MM.1S (cell line): ENCODE measurements at regions not wholly inside any gene's neighbourhood (a gene's known extent, or its start where the extent isn't known, plus 50 kb on each side); places are given as distances from the start of the nearest gene placed in this dataset.

Source experiments
- DNase-seq: peaks from one replicate; pipeline ENCODE4 v3.0.0-alpha.2; 2015
- H2AFZ ChIP-seq: fragments of 300-600 bp; sonication (generic); 2 replicates; pipeline ENCODE4 v1.6.0; 2016; ENCODE audit warnings: antibody characterized with exemption, low read length
- H3F3A ChIP-seq: fragments of 300-600 bp; sonication (generic); 2 replicates; pipeline ENCODE4 v1.6.1; 2016; ENCODE audit warnings: mild to moderate bottlenecking, antibody characterized with exemption, low read length, moderate library complexity, mixed read lengths; ENCODE audit not compliant: insufficient read depth
- H3K27ac ChIP-seq: fragments of 300-600 bp; sonication (generic); 2 replicates; pipeline ENCODE4 v1.5.1; 2016; ENCODE audit warnings: mild to moderate bottlenecking, low read length
- H3K27me3 ChIP-seq: fragments of 300-600 bp; sonication (generic); replicated peaks from 2 replicates; pipeline ENCODE4 v1.6.0; 2016; ENCODE audit warnings: low read length; ENCODE audit not compliant: insufficient read depth
- H3K36me3 ChIP-seq: fragments of 300-600 bp; sonication (generic); replicated peaks from 2 replicates; pipeline ENCODE4 v1.6.1; 2016; ENCODE audit warnings: mild to moderate bottlenecking, low read length, mixed read lengths; ENCODE audit not compliant: insufficient read depth
- H3K4me1 ChIP-seq: fragments of 300-600 bp; sonication (generic); 2 replicates; pipeline ENCODE4 v1.6.1; 2016; ENCODE audit warnings: low read length, mixed read lengths
- H3K4me2 ChIP-seq: fragments of 300-600 bp; sonication (generic); 2 replicates; pipeline ENCODE4 v1.6.0; 2016; ENCODE audit warnings: low read depth, low read length
- H3K4me3 ChIP-seq: fragments of 300-600 bp; sonication (generic); 2 replicates; pipeline ENCODE4 v1.5.1; 2016; ENCODE audit warnings: low read length, mixed read lengths
- H3K79me2 ChIP-seq: fragments of 300-600 bp; sonication (generic); 2 replicates; pipeline ENCODE4 v1.6.1; 2016; ENCODE audit warnings: mixed run types, low read length, mixed read lengths
- H3K9ac ChIP-seq: fragments of 300-600 bp; sonication (generic); 2 replicates; pipeline ENCODE4 v1.6.1; 2016; ENCODE audit warnings: low read length, mixed read lengths
- H3K9me2 ChIP-seq: fragments of 300-600 bp; sonication (generic); replicated peaks from 2 replicates; pipeline ENCODE4 v1.6.1; 2016; ENCODE audit warnings: mild to moderate bottlenecking, low read length, mixed read lengths; ENCODE audit not compliant: insufficient read depth
- H3K9me3 ChIP-seq: fragments of 300-600 bp; sonication (generic); replicated peaks from 2 replicates; pipeline ENCODE4 v1.6.1; 2016; ENCODE audit warnings: mild to moderate bottlenecking, low read length, mixed read lengths; ENCODE audit not compliant: insufficient read depth
- H4K20me1 ChIP-seq: fragments of 300-600 bp; sonication (generic); 2 replicates; pipeline ENCODE4 v1.6.1; 2016; ENCODE audit warnings: mild to moderate bottlenecking, low read length, moderate library complexity, mixed read lengths; ENCODE audit not compliant: insufficient read depth
- CTCF ChIP-seq: fragments of 300-600 bp; sonication (generic); IDR thresholded peaks from 2 replicates; pipeline ENCODE4 v1.5.1; 2016; ENCODE audit warnings: antibody characterized with exemption, low read length, mixed read lengths
- EZH2 ChIP-seq: fragments of 300-600 bp; sonication (generic); optimal IDR thresholded peaks from 2 replicates; pipeline ENCODE3; 2017; ENCODE audit warnings: low read depth, mild to moderate bottlenecking, antibody characterized with exemption, low read length, mixed read lengths
- EZH2phosphoT487 ChIP-seq: fragments of 300-600 bp; sonication (generic); IDR thresholded peaks from 2 replicates; pipeline ENCODE4 v1.6.1; 2018; ENCODE audit warnings: antibody characterized with exemption, low read length

- no peak for TF ChIP-seq EZH2phosphoT487
- TF ChIP-seq EZH2, result no peak
- TF ChIP-seq CTCF, result no peak
- Histone ChIP-seq H2AFZ (no peak overlapping the region), H4K20me1 (no peaks in the 10 kb centered on the region), H3K9me3 (no peaks in the 10 kb centered on the region), H3K9me2 (no peaks in the 10 kb centered on the region), H3K36me3 (no peaks in the 10 kb centered on the region), H3K4me3 (no peak overlapping the region), H3K79me2 (no peaks in the 10 kb centered on the region), H3K27me3 (no peaks in the 10 kb centered on the region), H3K9ac (no peak overlapping the region), H3F3A (no peaks in the 10 kb centered on the region), H3K4me1 (no peaks in the 10 kb centered on the region), H3K4me2 (no peak overlapping the region), H3K27ac (no peak overlapping the region)
- no peak for DNase-seq
These were observed 914.6 kb downstream of the LTN1 start for GRCh38 chr21:28078126-28078525.

GRCh38 chr21:28074676-28075075 lies 918.0 kb downstream of the LTN1 start:
- H3K79me2 ChIP-seq, result no peaks in the 10 kb centered on the region
- TF ChIP-seq EZH2phosphoT487 (no peak), EZH2 (no peak), CTCF (no peak)
- no peak overlapping the region for H3K4me3 ChIP-seq
- H3K36me3 ChIP-seq, result no peaks in the 10 kb centered on the region
- no peak for DNase-seq
- no peaks in the 10 kb centered on the region for H4K20me1 ChIP-seq
- no peak overlapping the region for H3K4me2 ChIP-seq
- no peaks in the 10 kb centered on the region for H3K4me1 ChIP-seq
- no peak overlapping the region for H2AFZ ChIP-seq
- no peak overlapping the region for H3K9ac ChIP-seq
- no peaks in the 10 kb centered on the region for H3K9me3 ChIP-seq
- H3K27ac ChIP-seq, result no peak overlapping the region
- H3K9me2 ChIP-seq, result no peaks in the 10 kb centered on the region
- H3F3A ChIP-seq, result no peaks in the 10 kb centered on the region
- H3K27me3 ChIP-seq, result no peaks in the 10 kb centered on the region

GRCh38 chr21:28072601-28073000 lies 920.1 kb downstream of the LTN1 start:
- Histone ChIP-seq H3F3A (no peaks in the 10 kb centered on the region), H3K9ac (no peak overlapping the region), H3K4me3 (no peak overlapping the region), H3K9me2 (no peaks in the 10 kb centered on the region), H3K4me2 (no peak overlapping the region), H3K27ac (no peak overlapping the region), H4K20me1 (no peaks in the 10 kb centered on the region), H3K36me3 (no peaks in the 10 kb centered on the region), H3K27me3 (no peaks in the 10 kb centered on the region), H2AFZ (no peak overlapping the region), H3K9me3 (no peaks in the 10 kb centered on the region), H3K79me2 (no peaks in the 10 kb centered on the region), H3K4me1 (no peaks in the 10 kb centered on the region)
- TF ChIP-seq EZH2 (no peak), EZH2phosphoT487 (no peak), CTCF (no peak)
- DNase-seq, result no peak
